Esophagus muscularis mucosa (tissue), 4 donors: ENCODE measurements at regions not wholly inside any gene's neighbourhood (a gene's known extent, or its start where the extent isn't known, plus 50 kb on each side); places are given as distances from the start of the nearest gene placed in this dataset.

Experiments
- EP300 ChIP-seq: sonication (generic); formaldehyde crosslinking; IDR thresholded peaks from one replicate; pipeline ENCODE4 v1.6.1; 2017; ENCODE audit warnings: antibody characterized with exemption
- POLR2A ChIP-seq: fragments of 450-650 bp; IDR thresholded peaks from one replicate; pipeline ENCODE4 v1.6.1; 2017; ENCODE audit warnings: antibody characterized with exemption, moderate library complexity, mild to moderate bottlenecking, low read depth
- TF ChIP-seq, protein P1 (sequence below), 3 experiments: fragments of 200-600 bp in 2 of 3; fragments of 450-650 bp in 1 of 3; sonication (generic) in 2 of 3; IDR thresholded peaks; one replicate each; pipeline ENCODE4 v1.5.1; 2017 to 2019; ENCODE audit warnings: antibody characterized with exemption in 3 of 3, mild to moderate bottlenecking in 2 of 3, moderate library complexity in 1 of 3

DNA sequence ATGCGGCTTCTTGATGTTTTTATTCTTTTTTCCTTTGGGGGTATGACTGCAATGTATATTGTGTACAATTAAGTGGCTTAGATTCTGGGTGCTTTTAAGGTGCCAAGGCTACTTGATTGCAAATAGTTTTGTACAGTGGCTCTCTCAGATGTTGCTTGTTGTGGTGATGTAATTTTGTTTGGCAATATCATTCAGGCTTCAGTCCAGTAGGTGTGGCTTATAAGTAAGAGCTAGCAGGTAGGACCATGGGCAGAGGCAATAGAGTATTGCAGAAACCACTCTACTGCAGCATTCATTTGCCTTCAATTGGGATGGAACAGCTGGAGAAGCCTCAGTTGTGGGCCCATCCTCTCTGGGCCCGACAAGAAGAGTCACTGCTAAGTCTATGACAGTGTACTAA lies 407.9 kb upstream of the MAN1A1 start:
- TF ChIP-seq, protein P1, sequence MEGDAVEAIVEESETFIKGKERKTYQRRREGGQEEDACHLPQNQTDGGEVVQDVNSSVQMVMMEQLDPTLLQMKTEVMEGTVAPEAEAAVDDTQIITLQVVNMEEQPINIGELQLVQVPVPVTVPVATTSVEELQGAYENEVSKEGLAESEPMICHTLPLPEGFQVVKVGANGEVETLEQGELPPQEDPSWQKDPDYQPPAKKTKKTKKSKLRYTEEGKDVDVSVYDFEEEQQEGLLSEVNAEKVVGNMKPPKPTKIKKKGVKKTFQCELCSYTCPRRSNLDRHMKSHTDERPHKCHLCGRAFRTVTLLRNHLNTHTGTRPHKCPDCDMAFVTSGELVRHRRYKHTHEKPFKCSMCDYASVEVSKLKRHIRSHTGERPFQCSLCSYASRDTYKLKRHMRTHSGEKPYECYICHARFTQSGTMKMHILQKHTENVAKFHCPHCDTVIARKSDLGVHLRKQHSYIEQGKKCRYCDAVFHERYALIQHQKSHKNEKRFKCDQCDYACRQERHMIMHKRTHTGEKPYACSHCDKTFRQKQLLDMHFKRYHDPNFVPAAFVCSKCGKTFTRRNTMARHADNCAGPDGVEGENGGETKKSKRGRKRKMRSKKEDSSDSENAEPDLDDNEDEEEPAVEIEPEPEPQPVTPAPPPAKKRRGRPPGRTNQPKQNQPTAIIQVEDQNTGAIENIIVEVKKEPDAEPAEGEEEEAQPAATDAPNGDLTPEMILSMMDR (IDR thresholded peaks at IDR 0.05): no peak
- no peak for TF ChIP-seq EP300
- TF ChIP-seq POLR2A: no peak
